ENCODE measurements at regions not wholly inside any gene's neighbourhood (a gene's known extent, or its start where the extent isn't known, plus 50 kb on each side); places are given as distances from the start of the nearest gene placed in this dataset.
A peak's percentile ranks its signal among the peaks of the same experiment; 100 is the strongest.

DNA sequence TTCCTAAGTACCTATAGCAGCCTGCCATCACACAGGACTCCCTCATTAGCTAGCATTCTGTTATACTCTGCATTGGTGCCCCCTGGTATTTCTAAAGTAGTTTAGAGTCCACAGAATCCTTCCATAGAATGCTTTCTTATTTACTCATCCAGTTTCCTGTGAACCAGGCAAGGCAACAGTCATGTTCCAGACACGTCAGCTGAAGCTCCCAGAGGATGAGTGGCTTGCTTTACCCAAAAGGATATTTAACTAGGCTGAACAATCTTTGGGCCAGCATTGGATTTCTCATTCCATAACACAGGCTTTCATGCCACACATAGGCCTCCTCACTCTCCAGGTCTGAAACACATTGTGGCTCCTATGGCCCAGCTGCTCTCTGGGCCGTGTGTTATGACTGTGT lies 203.8 kb upstream of the MAP3K7 start:
- DNase-seq (ENCODE audit: low read depth), result peak; percentile 77

DNA sequence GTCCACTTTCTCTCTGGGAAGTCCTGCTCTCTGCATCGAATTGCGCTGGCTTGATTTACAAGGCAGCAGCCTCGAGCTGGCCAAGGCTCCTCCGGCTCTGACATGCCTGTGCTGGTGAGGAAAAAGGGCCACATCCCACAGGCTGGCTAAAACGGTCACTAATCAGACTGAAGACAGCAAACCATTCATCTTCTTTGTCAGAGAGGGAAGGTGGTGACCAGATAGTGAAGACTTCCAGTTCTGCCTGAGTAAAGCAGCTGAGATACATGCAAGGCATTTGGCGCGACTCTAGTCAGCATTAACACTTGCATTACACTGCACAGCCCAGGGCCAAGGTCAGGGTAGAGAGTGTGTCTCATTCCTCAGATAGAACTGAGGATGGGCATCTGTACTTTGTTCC lies 203.2 kb upstream of the MAP3K7 start:
- no peak for DNase-seq (ENCODE audit: low read depth)

DNA sequence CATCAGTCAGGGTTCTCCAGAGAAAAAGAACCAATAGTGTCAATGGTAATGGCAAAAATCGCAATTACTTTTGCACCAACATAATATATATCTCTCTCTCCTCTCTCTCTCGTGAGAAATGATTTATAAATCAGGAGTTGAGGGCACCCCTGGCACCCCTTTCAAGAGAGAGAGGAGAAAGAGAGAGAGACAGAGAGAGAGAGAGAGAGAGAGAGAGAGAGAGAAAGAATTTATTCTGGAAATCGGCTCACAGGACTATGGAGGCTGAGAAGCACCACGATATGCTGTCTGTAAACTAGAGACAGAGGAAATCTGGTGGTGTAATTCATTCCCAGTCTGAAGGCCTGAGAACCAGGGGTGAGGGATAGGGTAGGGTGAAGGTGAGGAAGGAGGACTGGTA lies 201.9 kb upstream of the MAP3K7 start:
- no peak for DNase-seq (ENCODE audit: low read depth)

DNA sequence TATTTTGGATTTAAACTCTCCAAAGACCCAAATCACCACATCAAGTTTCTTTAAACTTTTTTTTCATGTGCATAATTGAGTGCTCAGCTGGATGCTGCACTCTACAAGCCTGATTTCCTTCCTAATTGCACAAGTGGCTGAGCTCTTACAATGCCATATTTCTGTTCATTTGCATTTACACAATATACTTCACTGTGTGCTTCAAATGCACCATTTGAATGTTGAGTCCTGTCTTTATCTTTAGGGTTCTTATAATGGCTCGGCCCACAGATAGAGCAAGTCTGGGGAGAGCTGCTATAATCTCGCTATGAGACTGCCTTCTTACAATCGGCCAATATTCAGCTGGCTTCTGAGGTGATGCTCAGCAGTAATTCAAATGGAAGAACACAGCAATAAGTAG lies 200.6 kb upstream of the MAP3K7 start:
- DNase-seq (ENCODE audit: low read depth), result no peak

DNA sequence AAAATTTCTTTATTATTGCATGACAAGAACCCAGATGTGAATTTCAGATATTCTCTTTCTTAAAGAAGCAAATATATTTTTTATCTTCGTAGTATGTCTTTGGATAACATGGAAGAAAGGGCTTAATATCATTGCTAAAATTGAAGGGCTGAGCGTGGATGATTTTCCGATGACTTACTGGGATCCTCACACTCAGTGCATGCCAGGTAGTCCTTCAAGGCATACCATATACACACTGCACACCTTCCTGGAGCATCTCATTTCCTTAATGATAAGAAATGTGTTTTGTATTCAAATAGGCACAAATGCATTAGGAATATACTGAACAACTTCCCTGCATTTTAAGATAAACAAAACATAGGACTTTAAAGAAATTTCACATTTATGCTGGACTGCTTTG lies 193.9 kb upstream of the MAP3K7 start:
- DNase-seq (ENCODE audit: low read depth), result no peak

DNA sequence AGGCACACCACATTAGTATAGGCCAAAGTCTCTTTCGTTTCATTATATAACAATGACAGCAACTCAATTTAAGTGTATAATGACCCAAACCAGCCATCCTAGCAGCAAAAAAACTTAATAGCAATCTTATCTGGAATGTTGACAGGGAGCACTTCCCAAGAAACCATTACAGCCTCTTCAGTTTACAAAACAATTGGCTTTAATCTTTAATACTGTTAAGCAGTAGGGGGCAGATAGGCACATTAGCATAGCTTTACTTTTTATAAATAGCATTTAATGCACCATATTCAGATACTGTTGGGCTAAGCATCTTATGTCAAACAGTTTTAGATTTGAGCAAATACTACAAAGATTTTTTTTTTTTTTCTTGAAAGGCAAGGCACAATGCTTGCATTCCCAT lies 193.3 kb upstream of the MAP3K7 start:
- DNase-seq (ENCODE audit: low read depth), result no peak

DNA sequence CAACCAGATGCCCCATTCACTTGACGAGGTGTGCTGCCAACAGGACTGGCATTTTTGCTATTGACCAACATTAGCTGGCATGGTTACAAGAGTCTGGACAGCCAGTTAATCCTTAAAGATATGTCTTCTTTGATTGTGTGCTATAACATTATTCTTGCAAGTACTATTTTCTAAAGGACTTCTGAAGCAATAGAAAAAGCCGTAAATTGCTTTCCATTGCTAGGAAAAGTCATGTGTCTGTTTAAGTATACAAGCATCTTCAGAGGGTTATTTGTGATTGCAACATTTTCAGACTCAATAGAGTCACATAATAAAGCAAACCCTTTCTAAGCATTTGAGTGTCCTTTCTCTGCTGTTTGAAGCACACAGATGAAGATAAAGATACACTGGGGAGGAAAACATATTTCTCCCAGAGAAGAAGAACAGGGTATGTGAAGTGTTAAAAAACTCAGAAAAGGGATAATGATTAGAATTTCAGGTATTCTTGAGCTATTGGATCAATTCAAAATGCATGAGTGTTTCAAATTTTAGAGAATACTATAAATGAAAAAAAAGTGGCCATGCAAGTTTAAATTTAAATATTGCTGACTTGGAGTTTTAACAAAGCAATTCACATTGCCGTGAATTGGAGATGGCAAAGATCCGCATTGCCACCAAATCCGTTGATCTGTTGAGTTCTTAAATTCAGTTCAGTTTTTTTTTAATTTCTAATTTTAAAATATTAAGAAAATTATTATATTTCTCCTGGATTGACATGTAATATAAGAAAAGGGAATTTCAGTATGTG lies 191.7 kb upstream of the MAP3K7 start:
- no peak for DNase-seq (ENCODE audit: low read depth)

DNA sequence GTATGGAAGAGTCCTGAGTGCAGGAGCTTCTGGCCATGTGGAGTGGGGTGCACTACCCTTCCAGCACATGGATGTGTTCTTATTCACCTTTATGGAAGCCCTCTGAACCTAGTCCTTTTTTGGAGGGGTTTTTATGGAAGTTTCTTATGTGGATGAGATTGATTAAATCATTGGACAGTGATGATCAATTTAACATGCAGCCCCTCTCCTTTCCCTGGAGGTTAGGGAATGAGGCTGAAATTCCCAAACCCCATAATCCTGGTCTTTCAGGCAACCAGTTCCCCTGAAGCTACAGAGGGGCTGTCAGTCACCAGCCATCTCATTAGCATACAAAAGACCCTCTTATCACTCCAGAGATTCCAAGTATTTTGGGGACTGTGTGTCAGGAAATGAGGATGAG lies 183.9 kb upstream of the MAP3K7 start:
- DNase-seq (ENCODE audit: low read depth), result no peak

DNA sequence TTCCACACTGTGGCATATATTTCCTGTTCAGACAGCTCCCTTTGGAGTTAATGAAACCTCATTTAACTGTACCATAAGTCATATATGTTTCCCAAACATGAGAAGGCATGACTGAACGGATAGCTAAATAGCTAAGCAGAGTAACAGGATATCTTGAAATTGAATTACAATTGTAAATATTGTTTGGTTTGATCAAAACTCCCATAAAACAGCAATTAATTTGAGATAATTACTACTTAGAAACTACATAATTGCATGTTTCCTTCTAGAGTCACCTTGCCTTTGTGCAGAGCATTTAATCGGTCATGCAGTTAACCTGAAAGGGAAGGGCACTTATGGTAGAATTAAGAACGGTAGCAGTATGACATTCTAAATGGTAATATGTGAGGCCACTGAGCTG lies 179.0 kb upstream of the MAP3K7 start:
- no peak for DNase-seq (ENCODE audit: low read depth)

DNA sequence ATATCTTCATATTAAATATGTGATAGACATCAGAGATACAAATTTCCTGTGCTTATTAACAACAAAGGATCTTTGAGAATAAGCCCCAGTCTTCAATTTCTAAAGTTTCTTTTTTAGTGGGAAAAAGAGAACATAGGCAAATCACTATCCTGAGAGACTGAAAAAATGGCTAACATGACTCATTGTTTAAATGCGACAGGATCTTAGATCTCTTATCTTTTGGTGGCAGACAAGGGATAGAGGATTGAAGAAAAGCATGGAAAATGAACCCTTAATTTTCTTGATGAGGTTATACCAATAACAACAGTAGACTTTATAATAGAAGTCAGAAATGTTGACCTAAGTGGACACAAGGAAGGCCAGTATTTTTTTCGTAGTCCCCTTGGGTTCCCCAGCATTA lies 178.6 kb upstream of the MAP3K7 start:
- DNase-seq (ENCODE audit: low read depth), result no peak

DNA sequence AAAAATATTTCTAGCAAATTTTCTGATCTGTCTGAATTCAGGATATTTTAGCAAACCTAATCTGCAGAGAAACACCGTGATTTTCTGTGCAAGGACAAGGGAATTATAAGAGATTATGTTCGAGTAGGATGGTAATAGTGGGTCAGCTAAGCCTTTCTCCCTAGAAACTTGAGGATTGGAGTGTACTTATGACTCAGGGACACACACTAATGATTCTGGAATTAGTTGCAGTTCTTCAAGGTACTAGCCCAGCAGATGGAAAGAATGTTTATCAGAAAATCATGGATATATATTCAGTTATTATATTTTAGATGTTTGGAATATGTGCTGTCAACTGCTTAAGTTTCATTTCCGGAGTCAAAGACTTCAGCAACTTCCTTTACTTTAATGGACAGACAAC lies 177.1 kb upstream of the MAP3K7 start:
- DNase-seq (ENCODE audit: low read depth), result peak; percentile 58

DNA sequence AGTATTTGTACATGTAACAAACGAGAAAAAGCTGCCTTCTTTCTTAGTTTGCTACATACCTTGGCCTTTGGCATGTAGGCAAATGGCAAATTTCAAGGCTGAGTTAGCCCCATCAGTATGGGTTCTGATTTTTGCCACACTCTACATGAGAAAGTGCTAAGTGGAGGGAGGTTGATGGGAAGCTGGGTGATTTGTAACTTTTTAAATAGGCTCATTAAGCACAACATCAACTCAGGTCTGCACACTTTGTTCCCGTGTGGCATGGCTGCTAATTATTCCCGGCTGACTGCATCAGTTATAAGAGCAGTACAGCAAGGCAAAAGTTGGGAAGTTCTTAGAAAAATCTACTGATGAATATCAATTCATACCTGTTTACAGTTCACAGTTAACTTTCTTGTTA lies 172.8 kb upstream of the MAP3K7 start:
- DNase-seq (ENCODE audit: low read depth), result no peak

DNA sequence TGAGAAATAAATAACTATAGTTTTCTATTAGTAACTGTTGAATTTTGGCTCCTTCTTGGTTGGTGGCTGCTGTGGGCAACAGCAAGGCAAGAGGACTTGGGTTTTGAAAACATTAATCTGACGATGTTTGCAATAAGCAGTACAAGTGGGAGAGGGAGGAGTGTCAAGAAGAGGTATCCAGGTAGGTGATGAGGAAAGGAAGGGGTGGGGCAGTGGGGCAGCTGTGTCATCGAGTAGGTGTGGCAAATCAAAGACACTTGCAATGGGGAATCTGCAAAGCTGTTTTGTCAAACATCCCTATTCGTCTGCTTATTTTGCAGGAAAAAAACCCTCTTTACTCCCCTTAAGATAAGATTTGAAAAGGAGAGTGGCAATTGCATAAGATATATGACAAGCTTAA lies 171.9 kb upstream of the MAP3K7 start:
- no peak for DNase-seq (ENCODE audit: low read depth)

DNA sequence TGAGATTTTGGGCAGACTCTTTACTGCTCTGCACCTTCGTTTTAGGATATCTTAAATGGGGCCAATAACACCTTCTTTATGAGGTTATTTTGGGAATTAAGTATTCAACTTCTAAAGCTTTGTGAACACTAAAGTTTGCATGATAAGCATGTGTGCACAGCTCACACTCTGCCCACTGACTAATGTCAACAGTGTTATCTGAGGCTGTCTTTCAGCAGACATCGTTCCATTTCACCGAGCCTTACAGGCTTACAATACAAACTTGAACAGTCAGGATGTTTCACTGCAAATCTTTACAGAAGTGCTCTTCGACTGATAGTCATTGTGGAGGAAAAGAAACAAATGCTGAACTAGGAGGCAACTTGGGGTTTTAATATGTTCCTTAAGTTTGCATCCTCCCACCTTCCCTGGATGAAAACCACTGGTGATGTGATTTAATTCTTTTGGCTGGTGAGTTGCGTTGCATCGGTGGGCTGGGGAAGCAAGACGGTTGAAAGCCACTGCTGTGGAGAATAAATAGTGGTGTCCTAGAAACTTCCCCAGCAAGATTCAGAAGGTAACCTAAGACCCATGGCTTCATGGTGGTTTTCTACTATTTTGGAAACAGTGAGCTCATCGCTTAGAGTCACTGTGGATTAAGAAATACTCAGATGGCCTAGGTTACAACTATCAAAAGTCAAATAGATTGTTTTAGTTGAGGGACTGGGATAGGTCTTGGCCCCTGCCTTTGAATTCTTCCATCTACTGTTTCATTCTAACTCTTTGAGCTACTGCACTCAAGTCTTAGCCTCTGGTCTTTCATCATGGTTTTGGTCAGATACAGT lies 167.2 kb upstream of the MAP3K7 start:
- DNase-seq (ENCODE audit: low read depth), result no peak

DNA sequence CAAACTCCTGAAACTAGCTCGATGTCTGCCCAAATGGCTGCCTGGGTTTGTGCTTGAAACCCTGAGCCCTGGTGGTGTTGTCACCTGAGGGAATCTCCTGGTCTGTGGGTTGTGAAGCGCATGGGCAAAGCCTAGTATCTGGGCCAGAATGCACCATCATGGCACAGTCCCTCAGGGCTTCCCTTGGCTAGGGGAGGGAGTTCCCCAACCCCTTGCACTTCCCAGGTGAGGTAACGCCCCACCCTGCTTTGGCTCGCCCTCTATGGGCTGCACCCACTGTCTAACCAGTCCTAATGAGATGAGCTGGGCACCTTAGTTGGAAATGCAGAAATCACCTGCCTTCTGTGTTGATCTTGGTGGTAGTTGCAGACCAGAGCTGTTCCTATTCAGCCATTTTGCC lies 152.9 kb upstream of the MAP3K7 start:
- DNase-seq (ENCODE audit: low read depth), result no peak

DNA sequence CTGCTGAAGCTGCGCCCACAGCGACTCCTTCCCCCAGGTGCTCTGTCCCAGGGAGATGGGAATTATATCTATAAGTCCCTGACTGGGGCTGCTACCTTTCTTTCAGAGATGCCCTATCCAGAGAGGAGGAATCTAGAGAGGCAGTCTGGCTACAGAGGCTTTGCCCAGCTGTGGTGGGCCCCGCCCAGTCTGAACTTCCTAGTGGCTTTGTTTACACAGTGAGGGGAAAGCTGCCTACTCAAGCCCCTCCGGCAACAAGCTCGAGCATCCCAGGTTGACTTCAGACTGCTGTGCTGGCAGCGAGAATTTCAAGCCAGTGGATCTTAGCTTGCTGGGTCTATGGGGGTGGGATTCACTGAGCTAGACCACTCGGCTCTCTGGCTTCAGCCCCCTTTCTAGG lies 152.5 kb upstream of the MAP3K7 start:
- no peak for DNase-seq (ENCODE audit: low read depth)

DNA sequence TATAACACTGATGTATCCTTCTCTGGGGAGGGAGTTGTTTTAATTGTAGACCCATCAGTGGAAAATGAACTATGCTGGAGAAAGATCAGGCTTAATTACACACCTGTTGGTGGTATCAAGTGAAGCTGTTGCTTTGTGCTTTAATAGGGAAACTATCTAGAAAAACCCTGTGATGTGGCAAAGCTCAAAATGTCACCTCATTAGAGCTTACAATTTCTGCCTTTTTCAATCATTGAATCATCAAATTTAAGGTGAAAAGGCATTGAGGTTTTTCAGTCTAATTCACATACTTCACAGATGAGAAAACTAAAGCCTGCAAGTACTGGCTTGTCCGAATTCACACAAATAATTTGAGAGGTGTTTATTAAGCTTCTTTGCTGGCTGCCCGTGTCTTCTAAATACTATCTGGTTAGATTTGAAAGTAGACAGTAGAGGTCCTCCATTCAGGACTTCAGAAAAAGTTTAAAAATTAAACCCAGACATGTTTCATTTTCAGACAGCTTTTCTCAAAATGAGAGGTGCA lies 143.3 kb upstream of the MAP3K7 start:
- no peak for DNase-seq (ENCODE audit: low read depth)

DNA sequence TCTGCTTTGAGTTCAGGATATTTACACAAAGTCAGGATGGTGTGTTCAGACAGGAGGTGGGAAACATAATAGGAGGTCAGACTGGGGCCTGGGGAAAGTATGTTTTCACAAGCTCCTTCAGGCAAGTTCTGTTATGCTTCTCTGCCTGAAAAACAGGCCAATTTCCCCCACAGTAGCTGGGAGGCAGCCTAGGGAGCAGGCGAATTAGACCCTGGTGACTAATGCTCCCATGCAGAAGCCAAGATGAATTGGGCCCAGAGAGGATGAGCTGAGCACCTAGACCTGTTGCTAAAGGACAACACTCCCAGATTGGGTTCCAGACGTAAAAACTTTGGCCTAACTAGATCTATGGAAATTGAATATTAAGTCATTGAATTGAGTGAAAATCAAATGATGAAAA lies 142.2 kb upstream of the MAP3K7 start:
- DNase-seq (ENCODE audit: low read depth), result no peak

DNA sequence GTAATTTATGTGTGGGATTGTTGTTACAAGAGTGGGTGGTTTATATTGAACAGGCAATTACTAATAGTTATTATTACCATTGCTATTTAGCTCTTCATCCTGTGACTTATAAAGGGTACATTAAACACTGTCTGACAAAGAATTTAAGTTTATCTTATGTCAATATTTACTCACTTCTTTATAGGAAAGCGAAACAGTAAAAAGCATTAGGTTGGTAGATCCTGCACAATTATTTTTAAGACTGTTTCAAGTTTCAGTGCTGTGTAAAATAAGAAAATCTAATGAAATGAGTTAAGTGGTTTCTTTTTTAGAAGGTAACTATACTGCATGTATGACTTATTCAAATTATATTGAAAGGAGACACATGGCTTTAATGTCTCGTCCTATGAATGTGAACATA lies 135.8 kb upstream of the MAP3K7 start:
- no peak for DNase-seq (ENCODE audit: low read depth)

DNA sequence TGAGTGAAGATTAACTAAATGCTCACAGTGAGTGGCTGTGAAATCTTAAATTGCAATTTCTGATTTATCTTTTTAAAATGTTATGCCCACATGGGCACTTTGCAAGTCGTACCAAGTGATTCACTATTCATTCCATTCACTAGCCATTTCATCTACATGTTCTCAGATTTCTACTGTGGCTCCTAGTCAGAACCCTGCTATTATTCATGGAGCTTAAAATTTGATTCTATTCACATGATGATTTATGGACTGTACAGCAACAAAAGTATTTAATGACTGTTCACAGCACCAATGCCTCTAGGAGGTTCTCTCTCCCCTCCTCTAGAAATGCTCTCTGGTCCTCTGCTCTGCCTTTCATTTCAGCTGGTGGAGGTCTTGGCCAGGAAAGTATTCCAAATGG lies 133.5 kb upstream of the MAP3K7 start:
- no peak for DNase-seq (ENCODE audit: low read depth)

DNA sequence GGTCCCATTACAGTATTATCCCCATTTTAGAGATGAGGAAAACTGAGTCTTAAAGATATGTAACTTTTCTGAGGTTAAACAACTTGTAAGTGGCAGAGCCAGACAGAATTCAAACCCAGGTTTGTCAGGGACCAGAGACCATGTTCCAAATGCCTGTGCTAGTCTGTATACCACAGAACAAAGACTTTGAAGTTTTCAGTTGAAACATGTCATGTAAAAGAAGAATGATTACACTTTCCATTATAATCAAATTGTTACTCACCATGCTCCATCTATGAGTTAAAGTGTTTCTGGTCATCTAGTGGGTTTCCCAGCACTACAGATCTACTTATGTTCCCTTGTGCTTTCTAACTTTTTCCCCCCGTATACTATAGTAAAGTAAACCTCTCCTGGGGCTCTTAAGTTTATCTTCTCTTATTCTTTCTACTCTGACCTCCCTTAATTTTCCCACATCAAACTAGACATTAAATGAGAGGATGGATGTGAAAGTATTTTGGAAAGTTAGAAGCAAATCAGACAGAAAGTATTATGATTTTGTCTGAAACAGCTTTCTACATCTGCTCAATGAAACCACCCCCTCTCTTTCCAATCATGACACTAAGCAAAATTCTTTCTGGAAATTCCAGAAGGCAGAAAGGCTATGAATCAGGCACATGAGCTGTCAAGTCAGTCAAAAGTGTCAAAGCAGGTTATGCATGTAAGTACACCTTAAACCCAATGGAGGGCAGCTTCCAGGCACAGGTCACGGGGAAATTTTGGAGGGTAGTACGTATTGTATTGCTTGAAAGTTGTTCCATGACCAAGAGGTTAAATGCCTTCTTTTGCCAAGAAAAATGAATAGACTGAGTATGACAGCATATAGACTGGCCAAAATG lies 132.7 kb upstream of the MAP3K7 start:
- no peak for DNase-seq (ENCODE audit: low read depth)

DNA sequence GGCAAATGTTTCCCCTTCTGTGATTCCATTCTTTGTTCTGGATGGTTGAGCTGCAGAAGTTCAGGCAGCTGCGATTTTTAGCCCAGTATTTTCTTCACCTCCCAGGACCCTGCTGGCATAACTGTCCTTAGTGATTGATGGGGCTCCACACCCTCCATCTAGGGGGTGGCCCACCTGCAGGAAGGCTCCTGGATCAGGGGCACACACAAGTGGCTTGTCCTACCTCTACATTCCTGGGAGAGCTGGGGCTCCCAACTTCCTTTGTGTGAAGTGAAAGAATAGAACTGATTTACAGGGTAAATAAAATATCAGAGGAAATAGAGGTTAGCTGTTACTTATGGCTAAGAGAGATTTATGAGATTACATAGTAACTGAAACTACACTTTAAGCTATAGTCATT lies 129.5 kb upstream of the MAP3K7 start:
- no peak for DNase-seq (ENCODE audit: low read depth)

Data from HS-5 (cell line).